SIG-M5 treated with dmso at 0.1 percent for 504 hours (cell line): ENCODE measurements at regions not wholly inside any gene's neighbourhood (a gene's known extent, or its start where the extent isn't known, plus 50 kb on each side); places are given as distances from the start of the nearest gene placed in this dataset.

ENCODE experiments used
- DNase-seq: peaks from one replicate; lab custom pipeline; 2025; ENCODE audit not compliant: unreplicated experiment; lab: John Stamatoyannopoulos, UW

DNA sequence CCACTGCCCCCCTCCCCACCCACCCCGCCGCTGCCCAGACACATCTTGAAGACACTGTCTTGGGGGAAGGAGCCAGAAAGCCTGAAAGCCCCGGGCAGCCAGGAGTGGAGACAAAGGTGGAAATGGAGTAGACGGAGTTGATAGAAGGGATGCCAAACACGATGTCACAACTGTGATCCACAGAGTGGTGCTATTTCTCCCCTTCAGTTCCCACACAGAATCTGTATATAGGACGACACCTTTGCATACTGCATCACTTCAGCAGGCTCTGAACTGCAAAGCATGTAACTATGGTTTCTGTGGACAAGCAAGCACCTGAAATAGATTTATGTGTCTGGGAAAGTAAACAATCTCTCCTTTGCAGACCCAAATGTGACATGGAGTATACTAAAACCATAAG lies 56.4 kb upstream of the F13A1 start:
- DNase-seq, result no peak

DNA sequence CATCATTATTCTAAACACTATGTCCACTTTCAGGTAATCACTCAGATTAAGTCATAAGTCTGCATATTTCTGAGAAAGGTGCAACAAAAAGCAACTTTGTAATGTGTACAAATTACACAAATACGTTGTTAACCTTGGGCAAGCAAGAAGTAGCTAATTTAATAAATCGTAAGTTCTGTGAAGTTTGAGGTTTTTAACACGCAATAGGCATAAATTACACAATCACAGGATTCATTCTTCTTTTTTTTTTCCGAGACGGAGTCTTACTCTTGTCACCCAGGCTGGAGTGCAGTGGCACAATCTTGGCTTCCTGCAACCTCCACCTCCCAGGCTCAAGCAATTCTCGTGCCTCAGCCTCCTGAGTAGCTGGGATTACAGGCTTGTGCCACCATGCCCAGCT lies 57.2 kb upstream of the F13A1 start:
- DNase-seq, result no peak

DNA sequence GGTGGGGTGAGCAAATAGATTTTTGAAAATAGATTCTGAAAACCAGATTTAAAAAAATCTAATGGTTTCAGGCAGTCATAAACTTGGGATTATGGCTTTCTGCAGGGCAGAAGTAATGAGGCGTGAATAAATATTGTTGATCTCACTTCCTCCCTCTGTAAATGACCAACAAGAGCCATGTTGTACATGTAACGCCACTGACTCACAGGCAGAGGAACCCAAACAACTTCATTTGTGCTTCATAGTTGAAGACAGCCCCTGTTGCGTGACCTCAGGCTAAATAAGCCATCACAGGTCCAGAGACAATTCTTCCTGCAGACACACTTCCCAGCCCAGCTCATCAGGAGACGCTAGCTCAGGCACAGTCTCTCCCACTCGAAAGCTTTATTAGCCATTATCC lies 59.1 kb upstream of the F13A1 start:
- no peak for DNase-seq

DNA sequence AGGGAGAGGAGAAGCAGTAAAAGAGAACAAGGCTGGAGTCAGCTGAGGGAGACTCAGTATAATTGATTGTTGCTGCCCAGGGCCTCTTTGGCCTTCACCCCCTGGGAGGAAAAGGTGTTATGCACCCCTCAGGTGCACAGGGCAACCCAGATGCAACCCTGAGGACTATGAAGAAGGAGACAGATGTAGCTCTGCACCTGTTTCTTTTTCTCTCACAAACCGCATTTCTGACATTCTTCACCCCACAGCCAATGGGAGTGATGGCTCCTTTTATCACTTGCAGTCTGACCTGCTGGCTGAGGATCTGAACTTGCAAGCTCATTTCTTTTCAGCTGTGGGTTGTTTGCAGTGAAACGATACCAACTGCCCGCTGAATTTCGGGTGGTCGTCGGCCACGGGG lies 64.1 kb upstream of the F13A1 start:
- no peak for DNase-seq

DNA sequence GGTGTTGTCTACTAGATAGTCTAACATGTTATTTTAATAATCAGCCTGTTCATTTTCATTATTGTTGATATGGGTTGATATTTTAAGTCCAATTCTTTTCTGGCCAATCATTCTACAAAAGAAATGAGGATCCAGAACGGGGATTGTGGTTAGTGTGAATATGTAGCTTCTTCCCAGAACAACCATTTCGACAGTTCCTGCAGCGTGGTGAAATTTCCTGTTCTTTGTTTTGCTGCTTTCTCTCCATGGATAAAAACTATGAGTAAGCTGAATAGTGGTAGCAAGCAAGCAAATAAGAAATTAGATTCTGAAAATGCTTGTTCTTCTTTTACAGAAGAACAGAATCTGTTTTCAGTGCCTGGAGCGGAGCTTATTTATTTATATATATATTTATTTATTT lies 65.5 kb upstream of the F13A1 start:
- peak; percentile 76 for DNase-seq

DNA sequence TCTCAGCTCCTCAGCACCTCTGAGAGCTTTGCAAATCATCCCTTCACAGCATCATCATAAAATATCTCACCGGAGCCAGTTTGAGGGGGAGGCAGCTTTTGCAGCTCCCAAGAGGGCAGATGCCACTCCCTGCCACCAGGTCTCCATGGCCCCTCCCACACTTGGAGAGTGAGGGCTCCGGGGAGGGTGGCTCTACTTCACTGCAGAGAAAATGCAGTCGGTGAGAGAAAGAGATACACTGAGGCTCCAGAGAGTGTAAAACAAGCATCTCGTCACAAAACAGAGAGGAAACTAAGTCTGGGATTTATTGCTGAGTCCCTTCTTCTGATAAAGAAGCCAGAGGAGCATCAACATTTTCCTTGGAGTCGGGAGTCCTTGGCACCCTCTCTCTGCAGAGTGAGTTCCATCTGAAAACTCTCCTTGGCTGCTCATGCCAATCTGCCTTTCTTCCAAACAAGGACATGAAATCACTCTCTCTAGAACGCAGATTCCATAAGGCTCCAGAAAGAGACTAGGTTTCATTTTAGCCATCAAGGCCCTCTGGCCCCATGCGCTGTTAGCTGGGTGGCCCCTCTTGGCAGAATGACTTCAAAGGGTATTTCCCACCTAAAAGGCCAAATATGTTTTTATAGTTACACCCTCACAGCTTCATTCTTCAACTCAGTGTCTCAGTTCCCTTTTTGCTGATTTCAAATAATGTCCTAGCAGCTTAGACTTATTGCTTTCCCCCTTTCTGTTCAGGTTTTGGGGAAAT lies 70.6 kb upstream of the F13A1 start:
- DNase-seq, result no peak

DNA sequence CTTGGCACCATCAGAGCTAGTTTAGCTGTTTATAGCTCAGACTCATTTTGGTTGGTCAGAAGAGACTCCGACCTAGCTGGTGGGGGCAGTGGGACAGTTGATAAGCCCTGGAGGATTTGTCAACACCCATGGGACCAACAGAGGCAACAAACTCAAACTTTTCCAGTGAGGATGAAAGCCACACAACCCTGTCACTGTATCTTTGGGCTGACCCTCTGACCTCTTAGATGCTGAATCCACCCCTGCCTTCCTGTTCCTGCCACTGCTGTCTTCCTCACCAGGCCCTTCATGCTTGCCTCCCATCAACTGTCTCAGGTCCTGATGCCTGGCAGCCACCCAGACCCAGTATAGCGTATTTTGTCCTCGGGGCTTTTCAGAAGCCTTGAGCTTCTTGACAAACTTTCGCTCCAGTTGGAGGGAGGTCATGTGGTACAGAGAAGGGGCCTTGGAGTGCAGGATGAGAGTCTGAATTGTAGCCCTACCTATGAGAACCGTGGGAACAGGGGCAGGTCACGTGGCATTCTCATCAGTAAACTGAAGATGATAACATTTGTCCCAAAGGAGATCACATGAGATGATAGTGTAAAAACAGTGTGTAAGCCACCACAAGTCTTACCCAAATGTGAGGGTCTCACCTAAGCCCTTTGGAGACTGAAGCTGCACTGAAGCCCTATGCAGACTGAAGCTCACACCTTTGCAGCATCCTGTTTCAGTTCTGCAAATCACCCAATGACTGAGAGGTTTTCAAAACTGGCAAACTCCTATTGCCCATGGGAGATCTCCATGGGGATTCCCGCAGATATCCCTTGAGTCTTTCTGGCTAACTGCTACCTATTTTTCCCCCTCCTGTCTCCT lies 72.0 kb upstream of the F13A1 start:
- no peak for DNase-seq

DNA sequence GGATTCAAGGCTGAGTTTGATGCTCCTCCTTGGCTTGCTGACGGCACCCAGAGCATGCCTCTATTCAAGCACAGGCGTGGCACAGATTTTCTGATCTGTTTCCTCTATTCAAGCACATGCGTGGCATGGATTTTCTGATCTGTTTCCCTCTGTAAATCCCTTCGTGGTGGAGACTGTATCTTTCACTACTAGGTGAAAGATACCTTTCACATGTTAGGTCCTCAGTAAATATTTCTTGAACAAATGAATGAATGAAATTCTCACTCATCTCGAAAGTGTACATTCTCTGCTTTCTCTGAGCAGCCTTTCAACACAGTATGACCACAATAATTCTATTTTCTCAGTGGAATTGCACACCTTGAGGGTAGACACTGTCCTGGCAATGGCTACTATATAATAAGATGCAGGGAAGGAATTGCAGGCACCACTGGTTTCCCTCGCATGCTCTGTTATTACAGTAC lies 72.6 kb upstream of the F13A1 start:
- DNase-seq, result no peak

DNA sequence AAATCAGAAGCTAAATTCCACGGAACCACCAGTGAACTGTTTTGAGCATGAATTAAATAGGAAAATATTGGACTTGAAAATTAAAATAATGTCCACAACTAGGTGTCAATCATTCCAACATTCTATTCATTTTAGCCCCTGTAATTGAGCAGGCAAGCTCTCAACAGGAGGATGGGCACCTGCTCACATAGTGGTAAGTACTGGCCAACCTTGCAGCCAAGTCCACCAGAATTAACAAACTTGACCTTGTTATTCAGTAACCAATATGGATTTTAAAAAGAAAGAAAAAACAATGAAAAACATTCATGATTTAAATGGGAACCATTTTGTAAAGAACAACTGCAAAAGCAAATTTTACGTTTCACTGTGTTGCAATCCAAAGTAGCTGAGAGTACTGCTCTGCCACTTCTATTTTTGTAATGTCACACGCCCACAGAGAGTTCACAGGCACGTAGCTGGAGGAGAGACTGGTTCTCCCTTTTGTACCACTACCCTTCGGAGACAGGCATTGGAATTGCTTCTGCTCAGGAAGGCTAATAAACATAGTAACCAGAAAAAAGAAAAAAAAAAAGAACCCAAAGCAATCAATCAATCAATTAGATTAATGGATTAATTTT lies 75.2 kb upstream of the F13A1 start:
- peak; percentile 85 for DNase-seq

DNA sequence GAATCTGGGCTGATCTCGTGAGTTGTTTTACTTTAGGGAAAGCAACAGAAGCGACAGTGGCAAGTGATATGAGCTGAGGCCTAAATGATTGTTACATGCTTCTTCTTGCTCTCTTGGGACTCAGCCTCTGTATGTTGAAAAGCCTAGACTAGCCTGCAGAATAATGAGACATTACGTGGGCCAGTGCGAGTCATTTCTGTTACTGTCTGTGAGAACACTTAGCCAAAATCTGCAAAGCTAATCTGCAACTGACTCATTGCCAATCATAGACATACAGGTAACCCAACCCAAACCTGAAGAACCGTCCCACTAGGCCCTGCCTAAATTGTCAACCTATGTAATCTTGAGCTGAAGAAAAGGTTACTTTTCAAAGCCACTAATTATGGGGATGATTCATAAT lies 77.4 kb upstream of the F13A1 start:
- DNase-seq, result no peak

DNA sequence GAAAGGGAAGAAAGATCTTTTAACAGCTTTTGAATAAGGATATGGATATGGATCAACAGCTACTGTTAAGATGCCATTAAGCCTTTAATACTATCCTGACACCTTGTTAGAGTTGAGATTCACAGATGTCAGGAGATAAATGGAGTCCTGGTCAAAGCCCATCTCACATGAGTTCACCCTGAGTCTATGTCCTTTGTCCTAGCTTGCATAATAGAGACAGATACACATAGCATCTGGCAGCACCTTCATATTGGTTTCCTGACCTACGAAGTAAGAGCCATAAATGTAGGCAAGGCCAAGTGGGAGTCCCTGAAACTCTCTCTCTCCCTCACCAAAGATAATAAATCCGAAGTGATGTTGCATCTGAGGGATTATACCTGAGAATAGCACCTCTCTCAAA lies 79.1 kb upstream of the F13A1 start:
- DNase-seq, result no peak

DNA sequence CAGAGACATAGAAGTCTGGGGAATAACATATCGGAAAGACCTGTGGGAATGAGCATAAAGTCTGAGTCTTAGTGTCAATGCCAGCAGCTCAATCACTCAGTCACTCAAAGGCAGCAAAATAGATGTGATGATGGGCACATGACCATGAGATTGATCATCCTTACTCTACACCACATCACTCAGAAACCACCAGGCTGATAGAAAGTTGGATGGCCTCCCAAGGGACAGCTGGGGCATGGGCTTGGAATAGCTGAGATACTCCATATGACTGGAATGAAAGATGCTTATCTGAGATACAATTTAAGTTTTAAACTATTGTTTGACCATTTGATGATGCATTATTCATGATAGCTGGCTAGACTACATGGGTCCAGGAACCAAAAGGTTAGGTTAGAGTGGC lies 80.9 kb upstream of the F13A1 start:
- no peak for DNase-seq

DNA sequence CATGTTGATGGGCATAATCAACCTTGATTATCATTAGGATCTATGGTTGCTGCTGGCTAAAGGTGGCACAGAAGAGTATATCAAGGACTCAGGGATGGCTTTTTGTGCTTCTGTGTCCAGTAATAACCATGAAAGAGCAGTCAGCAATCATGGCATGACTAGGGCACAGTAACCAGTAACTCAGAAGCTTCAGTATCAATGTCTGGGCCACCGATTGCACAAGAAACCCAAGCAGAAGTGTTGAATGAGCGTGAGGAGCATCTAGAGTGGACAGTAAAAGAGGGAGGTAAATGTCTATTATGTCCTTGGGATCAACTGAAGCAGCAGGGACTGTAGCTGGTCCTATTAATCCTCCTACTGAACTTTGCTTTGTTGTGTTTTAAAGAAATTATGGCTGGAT lies 81.5 kb upstream of the F13A1 start:
- DNase-seq, result no peak

DNA sequence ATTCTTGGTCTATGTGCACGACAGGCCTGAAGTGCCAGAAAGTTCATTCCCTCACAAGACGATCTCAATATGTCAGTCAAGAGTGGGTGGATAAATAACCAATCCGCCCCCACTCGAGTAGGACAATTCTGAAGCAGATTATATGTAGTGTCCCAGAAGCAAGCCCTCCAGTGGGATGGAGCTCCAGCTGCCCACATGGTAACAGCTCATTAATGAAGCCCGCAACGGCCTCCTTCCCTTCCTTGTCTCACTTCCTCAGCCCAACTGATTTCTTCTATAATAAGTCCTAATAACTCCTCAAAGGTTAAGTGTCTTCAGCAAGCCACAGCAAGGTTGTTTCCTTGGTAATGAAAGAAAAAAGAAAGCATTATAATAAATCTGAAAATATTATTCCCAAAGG lies 82.1 kb upstream of the F13A1 start:
- no peak for DNase-seq

DNA sequence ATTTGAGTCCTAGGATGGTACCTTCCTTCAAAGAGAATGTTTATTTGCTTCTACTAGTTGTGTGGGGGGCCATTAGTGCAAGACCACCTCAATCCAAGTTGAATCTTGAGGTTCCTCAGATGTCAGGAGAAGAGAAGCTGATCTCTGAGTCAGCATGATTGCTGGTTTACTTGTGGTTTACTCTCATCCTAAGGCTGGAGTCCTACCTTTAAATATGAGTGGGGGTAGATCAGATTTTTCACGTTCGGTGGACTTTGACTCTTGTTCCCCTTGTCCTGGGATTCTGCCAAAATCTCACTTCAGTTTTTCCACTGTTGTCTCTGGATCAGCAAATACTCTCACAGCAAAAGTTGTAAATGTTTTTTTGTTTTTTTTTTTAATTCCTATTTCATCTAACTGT lies 84.6 kb upstream of the F13A1 start:
- DNase-seq, result no peak

DNA sequence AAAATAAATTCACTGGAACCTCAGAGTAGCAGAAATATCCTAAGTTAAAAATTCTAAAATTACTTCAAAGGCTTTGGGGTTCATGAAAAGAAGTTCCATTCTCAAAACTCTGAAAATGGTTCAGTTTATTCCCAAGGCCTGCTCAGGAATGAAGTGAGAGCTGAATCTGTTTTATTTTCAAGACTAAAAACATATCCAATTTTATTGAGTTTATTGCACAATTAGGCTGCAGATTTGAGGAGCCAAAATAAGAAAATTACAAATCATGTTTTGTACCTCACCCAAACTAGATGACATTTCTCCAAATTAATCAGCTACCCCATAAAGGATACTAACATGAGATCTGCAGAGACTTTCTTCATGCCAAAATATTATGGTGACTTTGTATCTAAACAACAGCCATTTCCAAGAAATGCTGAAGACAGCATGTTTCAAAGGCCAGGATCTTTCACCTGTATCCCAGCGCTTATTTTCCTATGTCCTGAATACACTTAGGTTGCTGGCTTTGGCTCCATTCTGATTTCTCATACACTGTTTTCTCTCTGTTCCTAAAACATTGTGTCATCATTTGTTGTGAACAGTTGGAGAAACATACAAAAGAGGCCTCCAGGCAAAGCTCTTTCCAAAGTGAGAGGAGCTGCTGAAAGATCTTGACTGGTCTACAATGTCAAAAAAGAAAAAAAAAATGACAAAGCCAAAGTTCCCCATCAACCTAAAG lies 85.7 kb upstream of the F13A1 start:
- no peak for DNase-seq

DNA sequence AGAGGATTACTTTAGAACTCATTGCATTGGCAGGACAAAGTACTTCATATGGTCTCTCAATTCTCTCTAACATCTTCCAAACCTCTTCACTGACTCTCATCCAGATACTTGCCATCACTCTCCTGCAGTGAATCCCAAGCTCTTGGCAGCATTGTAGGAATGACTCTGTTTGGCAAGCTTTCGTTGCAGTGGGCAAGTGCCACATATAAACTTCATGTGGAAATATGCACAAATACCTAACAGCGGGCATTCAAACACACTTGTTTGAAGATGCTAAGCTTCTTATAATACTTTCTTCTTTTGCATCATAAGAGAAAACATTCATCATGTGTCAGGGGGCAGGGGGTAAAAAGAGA lies 86.2 kb upstream of the F13A1 start:
- no peak for DNase-seq

DNA sequence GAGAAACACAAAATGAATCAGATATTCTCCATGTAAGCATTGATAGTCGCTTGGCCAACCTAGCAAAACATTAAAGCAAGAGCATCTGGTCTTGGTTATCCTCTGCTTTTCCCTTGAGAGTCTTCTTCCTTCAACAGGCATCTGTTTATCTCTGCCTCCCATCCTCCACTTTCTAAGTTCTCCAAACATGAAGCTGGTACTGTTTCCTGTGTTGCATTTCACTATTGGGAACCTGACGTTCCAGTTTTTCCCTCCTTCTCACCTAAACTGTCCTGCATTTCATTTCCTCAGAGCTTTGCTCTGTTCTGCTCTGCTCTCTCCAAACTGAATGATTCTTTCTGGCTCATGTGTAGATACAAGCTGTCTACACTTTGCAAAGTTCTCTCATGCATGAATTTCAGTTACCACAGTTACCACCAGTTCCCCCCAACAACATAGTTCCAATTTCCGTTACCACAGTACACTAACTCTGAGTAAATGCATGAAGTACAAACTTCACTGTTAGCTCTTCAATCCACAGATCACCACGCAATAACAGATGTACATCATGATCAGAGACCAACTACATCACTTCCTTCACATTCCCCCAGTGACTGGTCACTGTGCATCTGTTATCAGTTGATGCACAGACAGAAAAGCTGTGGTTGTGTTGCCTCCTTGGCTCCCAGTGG lies 86.7 kb upstream of the F13A1 start:
- peak; percentile 25 for DNase-seq

DNA sequence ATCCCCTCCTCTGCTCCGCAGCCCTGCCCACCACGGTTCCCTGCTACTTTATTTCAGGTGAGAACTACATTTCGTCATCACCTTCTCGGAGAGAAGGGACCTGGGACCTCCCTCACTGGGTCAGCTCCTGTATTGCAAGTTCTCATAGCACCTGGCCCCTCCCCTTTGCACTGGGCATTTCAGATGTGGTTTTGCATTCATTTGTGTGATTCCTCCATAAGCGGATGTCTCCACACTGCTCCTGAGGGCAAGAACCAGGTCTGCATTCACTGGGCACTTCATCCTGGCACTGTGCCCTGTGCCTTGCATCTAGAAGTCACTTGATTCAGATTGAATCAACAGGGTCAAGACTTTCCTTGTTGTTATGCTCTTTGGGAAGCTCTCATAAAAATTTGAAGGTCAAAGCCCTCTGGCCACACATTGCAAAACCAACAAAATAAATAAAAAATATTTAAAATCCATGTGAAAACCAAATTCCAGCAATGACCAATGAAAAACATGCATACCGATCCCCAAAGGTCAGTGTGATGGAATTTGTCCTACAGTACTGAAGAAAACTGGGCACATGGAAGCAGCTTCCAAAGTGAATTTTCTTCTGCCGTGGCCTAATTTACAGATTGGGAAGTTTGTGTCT lies 89.1 kb upstream of the F13A1 start:
- DNase-seq, result no peak

DNA sequence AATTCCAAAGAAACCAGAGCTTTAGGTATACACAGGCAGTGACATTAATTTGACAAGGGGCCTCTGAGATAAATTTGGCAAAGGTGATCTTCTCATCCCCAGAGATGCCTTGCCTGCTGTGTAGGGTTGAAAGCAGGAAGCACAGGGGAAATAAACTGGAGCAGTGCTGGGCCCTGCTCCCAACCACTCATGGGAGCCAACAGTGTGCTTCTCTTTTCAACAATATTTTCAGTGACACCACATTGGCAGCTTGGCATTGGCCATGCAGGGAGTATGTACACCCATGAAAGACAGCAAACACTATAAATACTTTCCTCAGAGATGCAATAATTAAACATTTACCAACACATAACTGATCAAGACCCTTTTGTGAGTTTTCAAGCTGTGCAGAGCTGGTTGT lies 90.7 kb upstream of the F13A1 start:
- DNase-seq, result no peak
